Endothelial cell of umbilical vein (primary cell): ENCODE measurements at regions not wholly inside any gene's neighbourhood (a gene's known extent, or its start where the extent isn't known, plus 50 kb on each side); places are given as distances from the start of the nearest gene placed in this dataset.

Experiments used
- BruUV-seq: library from RNA; stranded (reverse); fragments of 400-500 nt; replicated peaks from 2 replicates; lab custom pipeline; 2021; lab: Mats Ljungman, UMichigan
- CTCF ChIA-PET: fragments of 300-600, 350-600 bp; sonication (Branson Sonifier 250); formaldehyde crosslinking; loops from one replicate; lab custom pipeline; 2021; ENCODE audit warnings: antibody characterized with exemption, inconsistent platforms; lab: Charles Lee
- POLR2A ChIA-PET: fragments of 300-600, 350-600 bp; sonication (Branson Sonifier 250); formaldehyde crosslinking; loops from one replicate; lab custom pipeline; 2021; ENCODE audit warnings: antibody characterized with exemption, inconsistent platforms; lab: Charles Lee
- DNase-seq: peaks from one replicate; pipeline ENCODE4 v3.0.0-alpha.2; 2011; ENCODE audit warnings: low read depth, low spot score
- FAIRE-seq: peaks from 2 replicates; lab custom pipeline; 2011; peaks lifted over from hg19 to GRCh38; lab: Jason Lieb, UNC
- H2AFZ ChIP-seq: 2 replicates; pipeline ENCODE4 v1.6.0; 2012; ENCODE audit warnings: low read depth, low read length, control low read depth, inconsistent platforms
- H3K27ac ChIP-seq: 2 replicates; pipeline ENCODE4 v1.5.1; 2011; ENCODE audit warnings: low read depth, mild to moderate bottlenecking, control low read depth, low read length, moderate library complexity; ENCODE audit not compliant: insufficient read depth
- H3K27me3 ChIP-seq, 2 experiments: 2 replicates each; pipeline versions ENCODE4 v1.6.0 to v1.6.1; 2011; ENCODE audit warnings: low read length in 2 of 2, mixed read lengths in 1 of 2; ENCODE audit not compliant: control insufficient read depth in 2 of 2, insufficient read depth in 2 of 2
- H3K36me3 ChIP-seq, 2 experiments: 2 replicates in 1 of 2; 3 replicates in 1 of 2; pipeline ENCODE4 v1.5.1; 2011; ENCODE audit warnings: low read length in 2 of 2, mild to moderate bottlenecking in 1 of 2, moderate library complexity in 1 of 2; ENCODE audit not compliant: control insufficient read depth in 2 of 2, insufficient read depth in 2 of 2; ENCODE audit errors: extremely low read depth in 1 of 2
- H3K4me1 ChIP-seq: 3 replicates; pipeline ENCODE4 v1.5.1; 2011; ENCODE audit warnings: mild to moderate bottlenecking, low read length; ENCODE audit not compliant: control insufficient read depth, insufficient read depth; ENCODE audit errors: extremely low read depth
- H3K4me2 ChIP-seq: 2 replicates; pipeline ENCODE4 v1.6.1; 2011; ENCODE audit warnings: low read length, control low read depth, mixed read lengths; ENCODE audit not compliant: insufficient read depth
- H3K4me3 ChIP-seq, 3 experiments: fragments of 200-600 bp in 1 of 3; sonication (generic), shearing (Covaris generic) in 1 of 3; replicated peaks in 1 of 3; 2 replicates each; pipeline ENCODE4 v1.5.1; 2011 to 2016; ENCODE audit warnings: control low read depth in 3 of 3, low read length in 3 of 3, mild to moderate bottlenecking in 2 of 3, inconsistent platforms in 1 of 3, low read depth in 1 of 3, moderate library complexity in 1 of 3; ENCODE audit not compliant: insufficient read depth in 1 of 3
- H3K79me2 ChIP-seq: 2 replicates; pipeline ENCODE4 v1.6.0; 2012; ENCODE audit warnings: low read length, inconsistent platforms; ENCODE audit not compliant: control insufficient read depth, insufficient read depth
- H3K9ac ChIP-seq: replicated peaks from 2 replicates; pipeline ENCODE3; 2011; ENCODE audit warnings: low read length, control low read depth; ENCODE audit not compliant: insufficient read depth; ENCODE audit errors: extremely low read depth
- H3K9me1 ChIP-seq: replicated peaks from 3 replicates; pipeline ENCODE4 v1.6.0; 2011; ENCODE audit warnings: mild to moderate bottlenecking, low read length; ENCODE audit not compliant: control insufficient read depth, insufficient read depth; ENCODE audit errors: extremely low read depth
- H3K9me3 ChIP-seq: replicated peaks from 2 replicates; pipeline ENCODE4 v1.5.1; 2012; ENCODE audit warnings: low read length, inconsistent platforms; ENCODE audit not compliant: control insufficient read depth, insufficient read depth
- H4K20me1 ChIP-seq: replicated peaks from 2 replicates; pipeline ENCODE3; 2011; ENCODE audit warnings: mild to moderate bottlenecking, low read length; ENCODE audit not compliant: control insufficient read depth, insufficient read depth; ENCODE audit errors: extremely low read depth
- EZH2 ChIP-seq: IDR thresholded peaks from 2 replicates; pipeline ENCODE4 v1.6.1; 2012; ENCODE audit warnings: borderline replicate concordance, low read depth, mild to moderate bottlenecking, moderate library complexity, low read length, inconsistent platforms; ENCODE audit not compliant: severe bottlenecking
- FOS ChIP-seq: IDR thresholded peaks from 2 replicates; pipeline ENCODE4 v1.6.1; 2011; ENCODE audit warnings: mild to moderate bottlenecking, low read length, moderate library complexity, borderline replicate concordance; ENCODE audit not compliant: insufficient read depth
- GATA2 ChIP-seq: IDR thresholded peaks from 2 replicates; pipeline ENCODE4 v1.7.0; 2011; ENCODE audit warnings: low read depth, mild to moderate bottlenecking, moderate library complexity, mixed read lengths, low read length; ENCODE audit not compliant: insufficient read length, insufficient read depth
- JUN ChIP-seq: IDR thresholded peaks from 2 replicates; pipeline ENCODE4 v1.6.1; 2011; ENCODE audit warnings: borderline replicate concordance, low read depth; ENCODE audit not compliant: insufficient read length, insufficient read depth
- MAX ChIP-seq: IDR thresholded peaks from 2 replicates; pipeline ENCODE4 v1.6.1; 2011; ENCODE audit not compliant: insufficient read depth, insufficient read length
- MYC ChIP-seq: IDR thresholded peaks from one replicate; pipeline ENCODE4 v1.6.1; 2011; ENCODE audit warnings: mild to moderate bottlenecking, low read depth, low read length
- POLR2A ChIP-seq: IDR thresholded peaks from 2 replicates; pipeline ENCODE4 v1.6.1; 2012; ENCODE audit warnings: low read depth, mild to moderate bottlenecking, control low read depth, low read length
- POLR2AphosphoS5 ChIP-seq: IDR thresholded peaks from 2 replicates; pipeline ENCODE4 v1.6.1; 2012; ENCODE audit warnings: low read depth, mild to moderate bottlenecking, control low read depth, low read length, moderate library complexity; ENCODE audit not compliant: insufficient read depth
- dilution Hi-C: fragments of 300-500 bp; cut with MboI; formaldehyde crosslinking; loops from one replicate; pipeline ENCODE4 v1.15.0; 2019; ENCODE audit warnings: low sequenced_read_pairs; ENCODE audit not compliant: extremely low pct_ligation_motif_present
- intact Hi-C: fragments of 100-400 bp; cut with micrococcal nuclease; formaldehyde crosslinking; loops from one replicate; pipeline ENCODE4 v1.10.0; 2022
- TF ChIP-seq, protein P1 (sequence below), 2 donors: IDR thresholded peaks; 1 replicate in 1 of 2; 2 replicates in 1 of 2; pipeline ENCODE4 v1.5.1; 2011; ENCODE audit warnings: low read length in 2 of 2, mild to moderate bottlenecking in 2 of 2, moderate library complexity in 2 of 2, control low read depth in 1 of 2, inconsistent platforms in 1 of 2, low read depth in 1 of 2; ENCODE audit not compliant: insufficient read depth in 1 of 2; ENCODE audit errors: extremely low read depth in 1 of 2

- dilution Hi-C loops (no loop called here), intact Hi-C loops (loop anchor here (5.0 kb wide), 1 partner anchor 302 kb away; no protein-coding TSS in a partner anchor)
- no peaks in the 10 kb centered on the region for H3K9me1 ChIP-seq
- DNase-seq (no peak), FAIRE-seq (no peak)
- H3K36me3 ChIP-seq = no peaks in the 10 kb centered on the region
- H3K79me2 ChIP-seq = no peaks in the 10 kb centered on the region
- peaks cover 38% of the 10 kb centered on the region for H3K4me1 ChIP-seq
- ChIA-PET CTCF (interaction anchor here (0.9 to 2.0 kb wide), 2 partner anchors 8 to 173 kb away, joined by 3 to 6 read pairs; no protein-coding TSS in a partner anchor), POLR2A (no interaction called here)
- BruUV-seq = no TSS peak
- H3K4me3 ChIP-seq = no peak overlapping the region
- no peak overlapping the region for H3K4me2 ChIP-seq
- H4K20me1 ChIP-seq = no peaks in the 10 kb centered on the region
- H2AFZ ChIP-seq = no peak overlapping the region
- no peaks in the 10 kb centered on the region for H3K9me3 ChIP-seq
- no peak overlapping the region for H3K9ac ChIP-seq
- peak overlapping the region; percentile 12 for H3K27ac ChIP-seq
- H3K27me3 ChIP-seq = no peaks in the 10 kb centered on the region
- TF ChIP-seq GATA2 = no peak
- TF ChIP-seq, protein P1, sequence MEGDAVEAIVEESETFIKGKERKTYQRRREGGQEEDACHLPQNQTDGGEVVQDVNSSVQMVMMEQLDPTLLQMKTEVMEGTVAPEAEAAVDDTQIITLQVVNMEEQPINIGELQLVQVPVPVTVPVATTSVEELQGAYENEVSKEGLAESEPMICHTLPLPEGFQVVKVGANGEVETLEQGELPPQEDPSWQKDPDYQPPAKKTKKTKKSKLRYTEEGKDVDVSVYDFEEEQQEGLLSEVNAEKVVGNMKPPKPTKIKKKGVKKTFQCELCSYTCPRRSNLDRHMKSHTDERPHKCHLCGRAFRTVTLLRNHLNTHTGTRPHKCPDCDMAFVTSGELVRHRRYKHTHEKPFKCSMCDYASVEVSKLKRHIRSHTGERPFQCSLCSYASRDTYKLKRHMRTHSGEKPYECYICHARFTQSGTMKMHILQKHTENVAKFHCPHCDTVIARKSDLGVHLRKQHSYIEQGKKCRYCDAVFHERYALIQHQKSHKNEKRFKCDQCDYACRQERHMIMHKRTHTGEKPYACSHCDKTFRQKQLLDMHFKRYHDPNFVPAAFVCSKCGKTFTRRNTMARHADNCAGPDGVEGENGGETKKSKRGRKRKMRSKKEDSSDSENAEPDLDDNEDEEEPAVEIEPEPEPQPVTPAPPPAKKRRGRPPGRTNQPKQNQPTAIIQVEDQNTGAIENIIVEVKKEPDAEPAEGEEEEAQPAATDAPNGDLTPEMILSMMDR (IDR thresholded peaks at IDR 0.05; ENCODE audit: extremely low read depth in 1 of 2, insufficient read depth in 1 of 2, low read depth in 1 of 2, low read length in 2 of 2) = no peak
- TF ChIP-seq MYC = no peak
- no peak for TF ChIP-seq JUN
- no peak for TF ChIP-seq POLR2AphosphoS5
- TF ChIP-seq POLR2A = no peak
- TF ChIP-seq MAX = no peak
- no peak for TF ChIP-seq FOS
- TF ChIP-seq EZH2 = no peak
Measured at GRCh38 chr12:75864161-75864560, 167.4 kb downstream of the PHLDA1 start.
